HG02763 (cell line): ENCODE measurements at regions not wholly inside any gene's neighbourhood (a gene's known extent, or its start where the extent isn't known, plus 50 kb on each side); places are given as distances from the start of the nearest gene placed in this dataset.
"Not testable (repeated sequence)": the region's sequence is repeated elsewhere in the genome, so short reads cannot be mapped to it uniquely, and the experiment has no call there.

Source experiments
- ATAC-seq: cut with Tn5 transposase; IDR thresholded peaks from one replicate; pipeline ENCODE4 v1.9.1; 2021; ENCODE audit warnings: mild to moderate bottlenecking, moderate library complexity; ENCODE audit not compliant: unreplicated experiment

DNA sequence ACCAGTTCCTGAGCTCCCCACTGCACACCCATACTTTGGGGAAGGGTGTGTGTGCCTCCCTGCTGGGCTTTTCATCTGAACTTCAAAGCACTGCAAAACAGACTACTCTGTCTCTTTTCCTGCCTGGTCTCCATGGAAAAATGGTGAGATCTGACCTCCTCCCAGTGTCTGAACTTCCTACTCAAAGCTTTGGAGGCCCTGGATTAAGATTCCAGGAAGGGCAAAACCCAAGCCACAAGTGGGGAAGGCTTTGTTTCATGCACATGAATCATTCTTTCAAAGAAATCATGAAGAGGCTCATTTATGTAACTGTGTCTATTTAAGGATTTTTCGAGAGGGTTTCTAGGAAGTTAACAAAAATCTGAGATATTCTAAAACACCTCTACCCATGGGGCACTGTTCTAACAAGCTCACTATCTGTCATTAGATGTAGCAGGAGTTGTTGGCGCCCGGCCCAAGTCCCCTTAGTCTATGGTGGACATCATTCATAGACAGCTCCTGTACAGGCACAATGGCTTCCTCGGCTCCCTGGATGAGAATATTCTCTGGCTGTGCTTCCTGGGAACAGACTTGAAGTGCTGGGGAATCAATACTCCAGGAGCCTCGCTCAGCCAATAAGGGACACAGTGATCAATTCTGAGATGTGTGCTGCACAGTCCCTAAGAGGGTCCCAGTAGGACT, 224.0 kb downstream of the KTN1 start:
- no peak for ATAC-seq

DNA sequence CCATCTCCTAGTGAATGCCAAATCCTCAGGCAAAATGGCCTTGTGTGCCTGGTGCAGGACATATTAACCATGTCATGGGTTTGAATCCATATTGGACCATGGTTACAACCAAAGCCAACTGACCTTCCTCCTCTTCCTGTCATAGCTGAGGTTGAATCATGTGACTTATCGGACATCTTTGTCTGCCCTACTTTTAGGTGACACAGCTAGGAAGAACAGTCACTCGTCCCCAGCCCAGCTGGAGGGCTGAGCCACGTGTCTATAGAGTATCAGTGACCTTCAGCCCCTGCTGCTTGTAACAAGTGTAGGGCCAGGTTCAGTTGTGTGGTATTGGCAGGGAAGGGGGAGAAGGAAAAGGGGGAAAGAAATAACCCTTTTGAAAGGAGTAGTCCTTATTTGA, 225.2 kb downstream of the KTN1 start:
- no peak for ATAC-seq

DNA sequence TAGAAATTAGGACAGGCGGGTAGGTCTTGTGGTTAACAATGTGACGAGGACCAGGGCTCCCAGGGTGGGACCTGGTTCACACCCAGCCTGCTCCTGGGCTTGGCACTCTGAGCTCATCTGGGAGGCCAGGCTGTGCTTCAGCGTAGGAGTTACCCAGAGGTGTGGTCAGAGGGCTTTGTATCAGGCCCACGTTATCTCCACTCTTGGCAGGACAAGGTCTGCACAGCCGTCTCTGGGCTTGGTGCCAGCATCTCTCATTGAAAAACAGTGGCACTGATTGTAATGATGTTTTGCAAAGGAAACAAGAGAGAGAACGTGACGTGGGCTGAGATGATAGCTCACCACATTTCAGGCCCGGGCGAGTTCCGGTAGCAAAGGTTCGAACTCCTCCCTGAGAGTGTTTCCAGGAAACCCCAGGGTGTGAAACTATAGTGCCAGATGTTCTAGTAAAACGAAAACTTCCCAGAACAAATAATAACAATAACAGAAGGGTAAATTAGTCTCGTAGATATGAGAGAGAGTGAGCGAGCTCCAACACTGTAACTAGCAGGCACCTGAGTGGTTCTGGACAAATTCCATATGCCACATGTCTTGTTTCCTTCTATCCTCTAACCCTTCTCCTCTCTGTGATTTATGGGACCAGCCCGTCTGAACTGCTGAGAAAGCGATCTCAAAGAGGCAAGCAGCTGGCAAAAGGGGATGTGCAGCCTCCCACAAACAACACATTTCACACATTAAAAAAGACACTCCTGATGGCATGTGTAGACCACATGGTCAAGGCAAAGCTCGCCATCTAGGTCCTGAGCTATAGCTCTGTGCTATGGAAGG, 227.3 kb downstream of the KTN1 start:
- ATAC-seq, result peak; percentile 73

DNA sequence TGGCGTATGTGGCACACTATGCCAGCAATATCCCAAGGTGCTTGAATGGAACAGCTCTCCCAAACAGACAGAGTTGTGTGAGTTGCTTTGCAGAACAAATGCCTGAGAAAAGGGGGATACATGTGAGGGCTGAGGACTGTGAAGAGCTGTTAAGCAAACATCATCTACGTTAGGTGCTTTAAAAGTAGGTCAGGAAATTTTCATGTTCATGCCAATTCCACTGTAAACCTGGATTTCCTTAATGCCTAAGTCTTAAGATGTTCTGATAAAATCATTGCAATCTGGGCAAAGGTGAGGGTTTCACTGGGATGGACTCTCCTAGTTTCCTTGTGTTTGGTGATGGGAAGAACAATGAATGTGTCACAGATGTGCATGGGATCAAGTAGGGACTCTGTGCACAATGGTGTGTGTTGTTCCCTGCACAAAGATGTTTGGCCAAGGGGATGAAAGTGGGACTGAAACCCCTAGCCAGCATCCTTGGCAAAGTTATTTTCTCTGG, 227.9 kb downstream of the KTN1 start:
- no peak for ATAC-seq

DNA sequence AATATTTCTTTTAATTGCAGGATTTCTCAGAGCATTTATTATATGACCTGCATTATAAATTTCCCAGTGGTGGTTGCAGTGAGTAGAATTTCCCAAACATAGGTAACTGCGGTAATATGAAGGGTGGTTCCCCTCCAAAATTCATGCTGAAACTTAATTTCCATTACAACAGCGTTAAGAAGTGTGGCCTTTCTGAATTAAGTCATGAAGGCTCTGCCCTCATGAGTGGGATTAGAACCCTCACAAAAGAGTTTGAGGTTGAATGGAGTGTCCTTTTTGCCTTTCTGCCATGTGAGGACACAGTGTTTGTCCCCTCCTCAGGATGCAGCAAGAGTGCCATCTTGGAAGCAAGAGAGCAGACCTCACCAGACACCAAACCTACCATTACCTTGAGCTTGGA, 233.6 kb downstream of the KTN1 start:
- ATAC-seq, result no peak

DNA sequence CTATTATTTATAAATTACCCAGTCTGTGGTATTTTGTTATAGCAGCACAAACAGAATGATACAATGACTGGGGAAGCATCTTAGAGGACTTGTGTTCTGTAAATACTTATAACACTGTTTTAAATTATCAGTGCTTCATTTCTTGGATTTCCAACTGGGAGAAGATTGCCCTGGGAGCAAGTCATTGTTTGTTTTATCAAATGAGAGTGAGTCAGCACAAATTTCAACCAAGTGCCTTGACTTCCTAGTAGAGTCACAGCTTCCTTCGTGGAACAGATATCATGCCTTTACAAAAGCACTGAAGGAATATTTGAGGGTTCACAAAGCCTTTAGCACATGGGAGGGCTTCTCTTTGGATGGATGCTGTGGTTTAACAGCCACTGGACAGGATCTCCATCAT, 234.1 kb downstream of the KTN1 start:
- no peak for ATAC-seq

DNA sequence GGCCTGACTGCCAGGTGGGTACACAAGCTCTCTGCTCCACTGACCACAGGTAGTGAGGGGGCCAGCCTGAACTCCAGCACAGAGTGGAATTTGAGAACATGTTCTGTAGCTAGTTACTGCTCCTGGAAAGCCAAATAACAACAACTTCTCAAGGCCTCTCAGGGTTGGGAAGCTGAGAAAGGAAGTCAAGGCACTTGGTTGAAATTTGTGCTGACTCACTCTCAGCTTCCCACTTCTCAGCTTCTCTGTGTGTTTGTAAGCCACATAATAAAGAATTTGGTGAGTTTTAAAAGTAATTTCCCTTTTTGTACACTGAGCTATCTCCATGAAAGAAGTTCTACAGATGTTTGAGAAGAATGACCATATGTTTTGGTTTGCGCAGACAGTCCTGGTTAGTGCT, 234.9 kb downstream of the KTN1 start:
- ATAC-seq, result no peak

DNA sequence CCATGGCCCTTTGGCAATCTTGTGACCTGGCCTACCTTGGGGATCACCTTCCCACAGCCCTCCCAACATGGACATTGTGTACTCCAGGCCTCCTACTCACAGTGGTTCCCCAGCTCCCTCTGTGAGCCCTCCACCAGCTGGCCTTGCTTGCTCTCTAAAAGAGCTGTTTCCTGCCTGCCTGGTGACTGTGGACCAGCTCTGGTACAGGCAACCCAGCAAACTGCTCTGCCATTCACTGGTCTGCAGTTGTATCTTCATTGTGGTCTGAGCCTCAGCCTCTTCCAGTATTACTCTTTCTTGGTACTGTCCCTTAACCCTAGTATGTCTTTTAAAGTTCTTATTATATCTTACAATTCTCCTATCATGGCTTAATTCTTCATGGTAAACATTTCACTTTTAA, 236.2 kb downstream of the KTN1 start:
- no peak for ATAC-seq

DNA sequence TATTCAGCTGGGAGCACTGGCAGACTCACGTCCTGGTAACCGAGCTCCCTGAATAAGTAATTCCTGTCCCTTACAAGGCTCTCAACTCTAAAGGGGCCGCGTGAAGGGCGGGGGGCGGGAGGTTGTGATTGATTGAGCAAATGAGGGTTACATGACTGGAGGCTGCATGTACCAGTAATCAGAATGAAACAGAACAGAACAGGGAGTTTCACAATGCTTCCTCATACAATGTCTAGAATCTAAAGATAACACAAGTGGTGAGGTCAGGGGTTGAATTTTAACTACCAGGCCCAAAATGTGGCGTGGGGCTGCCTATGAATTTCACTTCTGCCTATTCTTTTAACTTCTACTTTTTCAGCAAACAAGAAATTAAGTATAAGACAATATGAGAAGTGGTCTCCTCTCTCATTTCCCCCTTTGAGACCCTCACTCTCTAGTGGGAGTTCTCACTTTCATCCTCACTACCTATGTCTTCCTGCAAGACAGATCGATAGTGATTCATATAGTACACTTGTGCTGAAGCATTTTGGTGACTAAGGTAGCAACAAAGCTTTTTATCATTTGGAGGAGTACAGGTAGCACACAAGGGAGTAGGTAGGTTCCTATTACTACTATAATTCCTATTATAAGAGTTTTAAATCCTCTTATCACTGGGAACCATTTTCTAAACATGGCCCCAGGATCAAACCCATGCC, 239.8 kb downstream of the KTN1 start:
- peak; percentile 83 for ATAC-seq

DNA sequence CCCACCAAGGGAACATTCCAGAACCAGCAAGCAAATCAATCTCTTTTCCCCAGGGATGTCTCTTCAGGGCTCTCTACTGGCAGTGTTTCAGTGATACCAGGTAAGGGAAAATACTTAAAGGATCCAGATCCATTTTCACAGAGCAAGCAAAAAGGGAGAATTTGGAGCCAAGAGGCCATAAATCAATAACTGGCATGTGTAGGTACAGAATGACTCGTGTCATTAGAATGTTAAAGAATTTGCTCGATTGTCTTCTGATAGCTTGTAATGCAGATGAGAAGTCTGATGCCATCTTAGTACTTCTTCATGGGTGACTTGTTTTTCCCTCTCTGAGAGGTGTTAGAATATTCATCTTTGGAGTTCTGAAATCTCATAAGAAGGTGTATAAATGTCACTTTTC, 242.9 kb downstream of the KTN1 start:
- ATAC-seq, result no peak

DNA sequence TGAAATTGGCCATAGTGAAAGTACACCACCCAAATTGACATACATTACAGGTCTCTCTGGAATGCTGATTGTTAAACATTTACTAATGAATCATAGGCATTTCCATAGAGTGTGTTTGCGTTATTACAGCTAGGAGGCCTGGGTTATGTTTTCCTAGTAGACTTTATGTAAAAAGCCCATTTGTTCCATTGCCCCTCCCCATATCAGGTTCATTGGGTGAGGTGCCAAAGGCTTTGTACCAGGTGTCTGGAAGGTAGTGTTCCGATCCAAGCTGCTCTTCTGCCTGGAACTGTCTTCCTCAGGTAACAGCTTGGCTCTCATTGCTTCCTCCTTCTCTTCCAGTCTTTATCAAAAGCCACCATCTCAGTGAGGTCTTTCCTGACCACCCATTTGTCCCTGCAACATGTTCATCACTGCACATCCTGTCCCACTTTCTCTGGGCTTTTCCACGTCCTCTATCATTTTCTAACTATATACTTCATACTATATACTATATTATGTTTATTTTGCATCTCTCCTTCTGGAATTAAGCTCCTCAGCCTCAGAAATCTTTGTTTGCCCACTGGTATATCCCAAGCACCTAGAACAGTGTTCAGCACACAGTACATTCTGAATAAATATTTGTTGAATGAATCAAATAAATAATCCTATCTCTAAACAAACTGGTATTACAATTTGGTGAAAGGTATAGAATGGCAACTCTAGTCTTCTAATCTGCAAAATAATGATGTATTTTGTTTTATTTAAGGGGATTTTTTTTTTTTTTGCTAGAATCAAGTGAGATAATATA, 252.3 kb downstream of the KTN1 start:
- no peak for ATAC-seq

DNA sequence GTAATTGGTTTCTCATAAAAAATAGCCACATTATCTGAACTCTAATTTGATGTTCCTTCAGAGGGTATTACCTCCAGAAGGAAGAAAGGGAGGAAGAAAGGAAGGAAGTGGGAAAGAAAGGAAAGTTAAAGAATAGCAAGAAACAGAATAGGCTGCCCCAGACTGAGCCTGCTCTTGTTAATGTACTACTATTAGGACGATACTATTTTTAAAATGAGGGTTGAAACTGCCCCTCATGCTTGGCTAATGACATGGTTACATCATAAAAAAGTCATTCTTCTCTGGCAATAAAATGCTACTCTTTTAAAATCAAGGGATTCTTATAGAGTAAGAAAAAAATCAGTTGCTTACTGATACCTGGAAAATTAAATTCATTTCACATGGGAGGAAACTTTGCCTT, 253.0 kb downstream of the KTN1 start:
- no peak for ATAC-seq

DNA sequence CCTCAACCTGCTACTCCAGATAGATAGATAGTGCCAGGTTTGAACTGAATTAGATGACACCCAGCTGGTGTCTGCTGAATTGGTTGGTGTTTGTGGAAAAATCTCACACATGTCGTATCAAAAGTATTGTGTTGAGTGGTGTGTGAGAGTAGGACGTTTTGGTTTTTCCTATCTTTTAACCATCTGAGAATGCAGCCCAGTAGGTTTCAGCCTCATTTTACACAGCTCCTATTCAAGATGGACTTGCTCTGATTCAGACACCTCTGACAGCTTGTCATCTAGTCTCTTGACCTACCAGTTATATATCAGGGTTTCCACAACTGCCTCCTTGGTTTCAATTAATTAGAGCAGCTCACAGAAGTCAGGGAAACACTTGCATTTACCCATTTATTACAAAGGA, 254.4 kb downstream of the KTN1 start:
- no peak for ATAC-seq

DNA sequence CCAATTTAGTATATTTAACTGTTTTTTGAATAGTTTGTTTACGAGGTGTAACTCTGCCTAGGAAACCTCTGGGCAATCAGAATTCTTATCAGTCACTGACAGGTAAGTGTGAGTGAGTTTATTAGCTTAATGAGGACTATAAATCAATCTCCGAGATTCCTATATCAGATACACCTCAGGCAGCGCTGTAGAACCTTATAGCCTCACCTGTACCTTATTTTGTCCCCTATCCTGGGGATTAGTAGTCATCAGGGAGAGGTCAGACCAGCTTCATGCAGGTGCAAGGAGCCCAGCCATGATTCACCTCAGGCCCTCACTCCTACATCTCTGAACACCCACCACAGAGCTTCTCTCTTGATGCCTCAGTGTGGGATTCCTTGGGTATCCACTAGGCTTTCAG, 256.0 kb downstream of the KTN1 start:
- ATAC-seq, result no peak

DNA sequence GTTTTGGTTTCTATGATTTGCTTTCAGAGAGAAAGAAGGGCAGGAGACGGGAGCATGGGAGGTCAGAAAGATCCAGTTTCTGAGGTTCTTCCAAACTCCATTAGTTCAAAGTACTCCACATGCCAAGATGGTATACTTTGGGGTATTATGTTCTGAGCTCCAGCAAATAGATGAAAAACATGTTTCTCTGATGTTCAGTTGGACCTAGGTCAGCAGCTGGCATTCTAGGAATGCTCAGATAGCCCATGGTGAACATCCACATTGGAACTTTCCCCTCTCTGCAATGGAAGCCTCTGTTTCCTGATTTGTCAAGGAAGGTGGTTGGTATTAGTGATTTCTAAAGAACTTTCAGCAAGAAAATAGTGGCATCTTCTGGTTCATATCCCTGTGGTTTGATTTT, 257.5 kb downstream of the KTN1 start:
- no peak for ATAC-seq

DNA sequence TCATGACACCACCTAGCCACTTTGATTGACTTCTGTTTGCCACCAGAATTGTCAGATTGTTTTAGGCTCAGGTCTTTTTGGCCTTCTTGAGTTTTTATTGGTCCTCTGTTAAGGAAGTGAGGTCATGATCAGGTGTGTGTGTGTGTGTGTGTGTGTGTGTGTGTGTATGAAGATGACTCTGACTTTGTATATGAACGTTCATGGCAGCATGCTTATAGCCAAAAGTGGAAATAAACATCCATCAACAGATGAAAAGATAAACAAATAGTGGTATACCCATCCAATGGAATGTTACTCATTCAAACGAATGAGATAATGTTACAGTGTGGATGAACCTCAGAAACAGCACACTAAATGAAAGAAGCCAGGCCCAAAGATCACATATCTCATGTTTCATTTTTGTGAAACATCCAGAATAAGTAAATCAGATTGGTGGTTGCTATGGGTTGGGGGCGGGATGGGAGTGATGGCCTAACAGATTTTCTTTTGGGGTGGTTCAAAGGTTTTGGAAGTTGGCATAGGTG, 258.6 kb downstream of the KTN1 start:
- no peak for ATAC-seq

DNA sequence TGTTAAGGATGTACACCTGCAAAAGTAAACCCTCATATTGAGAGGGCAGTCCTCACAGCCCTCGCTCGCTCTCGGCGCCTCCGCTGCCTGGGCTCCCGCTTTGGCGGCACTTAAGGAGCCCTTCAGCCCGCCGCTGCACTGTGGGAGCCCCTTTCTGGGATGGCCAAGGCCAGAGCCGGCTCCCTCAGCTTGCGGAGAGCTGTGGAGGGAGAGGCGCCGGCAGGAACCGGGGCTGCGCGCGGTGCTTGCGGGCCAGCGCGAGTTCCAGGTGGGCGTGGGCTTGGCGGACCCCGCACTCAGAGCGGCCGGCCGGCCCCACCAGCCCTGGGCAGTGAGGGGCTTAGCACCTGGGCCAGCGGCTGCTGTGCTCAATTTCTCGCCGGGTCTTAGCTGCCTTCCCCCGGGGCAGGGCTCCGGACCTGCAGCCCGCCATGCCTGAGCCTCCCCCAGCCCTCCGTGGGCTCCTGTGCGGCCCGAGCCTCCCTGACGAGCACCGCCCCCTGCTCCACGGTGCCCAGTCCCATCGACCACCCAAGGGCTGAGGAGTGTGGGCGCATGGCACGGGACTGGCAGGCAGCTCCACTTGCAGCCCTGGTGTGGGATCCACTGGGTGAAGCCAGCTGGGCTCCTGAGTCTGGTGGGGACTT, 259.4 kb downstream of the KTN1 start:
- not testable (repeated sequence) for ATAC-seq

DNA sequence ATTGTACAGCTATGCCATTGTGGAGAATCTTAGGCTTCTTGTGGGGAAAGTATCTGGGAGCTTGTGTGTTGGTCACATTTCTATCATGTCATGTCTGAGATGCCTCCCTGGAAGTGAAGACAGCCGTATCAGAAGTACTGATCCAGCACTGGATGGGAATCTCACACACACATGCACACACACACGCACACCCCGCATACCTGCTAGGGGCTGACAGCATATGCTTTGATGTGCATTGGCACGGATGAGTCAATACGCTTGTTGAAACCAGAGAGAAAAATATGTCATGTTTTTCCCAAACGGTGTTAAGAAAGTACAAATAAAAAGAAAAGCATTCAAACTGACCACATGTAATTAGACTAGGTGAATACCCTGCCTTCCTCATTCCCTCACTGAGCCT, 260.8 kb downstream of the KTN1 start:
- ATAC-seq, result no peak

DNA sequence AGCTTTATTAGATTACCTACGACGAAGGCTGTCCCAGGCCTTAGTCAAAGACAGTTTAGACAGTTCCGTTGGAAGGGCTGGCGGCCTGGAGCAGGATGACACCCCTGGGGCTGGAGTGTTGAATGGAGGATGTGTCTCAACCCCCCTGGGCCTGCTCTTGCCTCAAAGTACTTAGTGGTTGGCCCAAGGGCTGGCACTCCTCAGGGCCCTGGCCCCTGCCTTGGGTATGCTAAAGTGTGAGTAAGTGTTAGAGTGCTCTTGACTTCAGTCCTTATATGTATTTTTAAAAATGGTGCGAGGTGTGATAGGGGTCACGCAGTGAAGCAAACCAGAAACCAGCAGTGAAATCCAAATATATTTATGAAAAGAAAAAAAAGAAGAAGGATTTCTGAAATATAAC, 261.6 kb downstream of the KTN1 start:
- ATAC-seq, result no peak

DNA sequence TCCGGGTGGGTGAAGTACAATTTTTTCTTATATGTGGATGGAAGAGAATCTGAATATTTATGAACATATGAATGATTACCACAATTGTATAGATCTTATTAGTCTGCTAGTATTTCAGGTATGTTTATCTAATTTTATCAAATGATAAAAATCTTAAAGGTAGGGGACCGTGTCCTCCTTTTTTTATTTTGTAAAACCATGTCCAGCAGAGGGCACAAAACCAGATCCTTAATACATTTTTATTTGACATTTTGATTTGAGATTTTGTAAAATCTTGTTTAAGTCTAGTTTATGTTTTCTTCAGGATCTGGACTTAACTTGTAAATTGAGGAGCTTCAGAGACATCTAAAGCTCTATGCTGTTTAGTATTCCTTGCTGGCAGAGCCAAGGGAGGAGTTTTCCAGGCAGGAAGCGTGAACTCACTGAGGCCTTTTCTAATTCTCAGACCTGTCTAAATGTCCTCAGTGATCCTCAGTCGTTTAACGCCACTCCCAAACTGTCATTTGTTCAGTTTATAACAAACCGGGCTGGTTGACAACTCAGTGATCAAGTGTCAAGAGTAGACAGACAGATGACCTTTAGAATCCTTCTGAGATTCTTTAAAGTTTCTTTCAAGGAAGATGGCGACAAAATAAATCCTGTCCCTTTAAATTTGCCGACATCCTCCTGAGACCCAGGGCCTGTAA, 263.9 kb downstream of the KTN1 start:
- no peak for ATAC-seq
